ENCODE measurements at regions not wholly inside any gene's neighbourhood (a gene's known extent, or its start where the extent isn't known, plus 50 kb on each side); places are given as distances from the start of the nearest gene placed in this dataset.
"Not testable (repeated sequence)": the region's sequence is repeated elsewhere in the genome, so short reads cannot be mapped to it uniquely, and the experiment has no call there.

DNA sequence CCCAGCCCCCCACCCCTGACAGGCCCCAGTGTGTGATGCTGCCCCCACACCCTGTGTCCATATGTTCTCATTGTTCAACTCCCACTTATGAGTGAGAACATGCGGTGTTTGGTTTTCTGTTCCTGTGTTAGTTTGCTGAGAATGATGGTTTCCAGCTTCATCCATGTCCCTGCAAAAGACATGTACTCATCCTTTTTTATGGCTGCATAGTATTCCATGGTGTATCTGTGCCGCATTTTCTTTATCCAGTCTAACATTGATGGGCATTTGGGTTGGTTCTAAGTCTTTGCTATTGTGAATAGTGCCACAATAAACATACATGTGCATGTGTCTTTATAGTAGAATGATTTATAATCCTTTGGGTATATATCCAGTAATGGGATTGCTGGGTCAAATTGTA is 122.1 kb upstream of the TAF11L2 start:
- not testable (repeated sequence) for TF ChIP-seq POLR2A, EP300 (IDR thresholded peaks at IDR 0.05)
- TF ChIP-seq, protein P1, sequence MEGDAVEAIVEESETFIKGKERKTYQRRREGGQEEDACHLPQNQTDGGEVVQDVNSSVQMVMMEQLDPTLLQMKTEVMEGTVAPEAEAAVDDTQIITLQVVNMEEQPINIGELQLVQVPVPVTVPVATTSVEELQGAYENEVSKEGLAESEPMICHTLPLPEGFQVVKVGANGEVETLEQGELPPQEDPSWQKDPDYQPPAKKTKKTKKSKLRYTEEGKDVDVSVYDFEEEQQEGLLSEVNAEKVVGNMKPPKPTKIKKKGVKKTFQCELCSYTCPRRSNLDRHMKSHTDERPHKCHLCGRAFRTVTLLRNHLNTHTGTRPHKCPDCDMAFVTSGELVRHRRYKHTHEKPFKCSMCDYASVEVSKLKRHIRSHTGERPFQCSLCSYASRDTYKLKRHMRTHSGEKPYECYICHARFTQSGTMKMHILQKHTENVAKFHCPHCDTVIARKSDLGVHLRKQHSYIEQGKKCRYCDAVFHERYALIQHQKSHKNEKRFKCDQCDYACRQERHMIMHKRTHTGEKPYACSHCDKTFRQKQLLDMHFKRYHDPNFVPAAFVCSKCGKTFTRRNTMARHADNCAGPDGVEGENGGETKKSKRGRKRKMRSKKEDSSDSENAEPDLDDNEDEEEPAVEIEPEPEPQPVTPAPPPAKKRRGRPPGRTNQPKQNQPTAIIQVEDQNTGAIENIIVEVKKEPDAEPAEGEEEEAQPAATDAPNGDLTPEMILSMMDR (IDR thresholded peaks at IDR 0.05): not testable (repeated sequence)

Measured in ovary (tissue), 3 donors.